Naive thymus-derived CD4-positive, alpha-beta T cell (primary cell): ENCODE measurements at regions not wholly inside any gene's neighbourhood (a gene's known extent, or its start where the extent isn't known, plus 50 kb on each side); places are given as distances from the start of the nearest gene placed in this dataset.

Experiments
- ATAC-seq: fragments of 150-1000 bp; cut with Tn5 transposase; 2 replicates; pipeline ENCODE4 v1.10.0; 2021; ENCODE audit warnings: mild to moderate bottlenecking, moderate library complexity
- CTCF ChIA-PET: fragments of 350-600 bp; sonication (Branson Sonifier 250); formaldehyde crosslinking; loops from one replicate; lab custom pipeline; 2021; ENCODE audit warnings: antibody characterized with exemption; lab: Charles Lee
- POLR2A ChIA-PET: fragments of 350-600 bp; sonication (Branson Sonifier 250); formaldehyde crosslinking; loops from one replicate; lab custom pipeline; 2021; ENCODE audit warnings: antibody characterized with exemption, inconsistent platforms; lab: Charles Lee
- DNase-seq, 9 donors: peaks; one replicate each; pipeline versions ENCODE4 v3.0.0 to v3.0.0-alpha.2; 2020 to 2022; ENCODE audit warnings: mixed read lengths in 1 of 9
- H3K27ac ChIP-seq: one replicate; pipeline ENCODE4 v1.7.0; 2013; ENCODE audit warnings: mild to moderate bottlenecking, low read depth, low read length, moderate library complexity
- H3K27me3 ChIP-seq, 2 donors: one replicate each; pipeline ENCODE4 v1.7.0; 2013; ENCODE audit warnings: low read length in 2 of 2, mild to moderate bottlenecking in 2 of 2, moderate library complexity in 2 of 2; ENCODE audit not compliant: control insufficient read depth in 2 of 2, insufficient read depth in 2 of 2
- H3K36me3 ChIP-seq, 3 experiments: 1 replicate in 2 of 3; 2 replicates in 1 of 3; pipeline ENCODE4 v1.7.0; 2013; ENCODE audit warnings: low read length in 3 of 3, mild to moderate bottlenecking in 3 of 3, moderate library complexity in 1 of 3; ENCODE audit not compliant: insufficient read depth in 3 of 3, control insufficient read depth in 2 of 3
- H3K4me1 ChIP-seq, 2 donors: one replicate each; pipeline ENCODE4 v1.7.0; 2013; ENCODE audit warnings: low read length in 2 of 2, mild to moderate bottlenecking in 2 of 2, moderate library complexity in 1 of 2; ENCODE audit not compliant: control insufficient read depth in 2 of 2, insufficient read depth in 2 of 2
- H3K4me3 ChIP-seq: 2 replicates; pipeline ENCODE4 v1.7.0; 2013; ENCODE audit warnings: mild to moderate bottlenecking, low read length
- H3K9me3 ChIP-seq, 3 experiments: 1 replicate in 2 of 3; 2 replicates in 1 of 3; pipeline ENCODE4 v1.7.0; 2013; ENCODE audit warnings: low read length in 3 of 3; ENCODE audit not compliant: control insufficient read depth in 2 of 3
- H3K27ac Mint-ChIP-seq, 9 donors: one replicate each; pipeline ENCODE4 v1.8.0; 2020 to 2022; ENCODE audit warnings: mixed read lengths in 9 of 9, mild to moderate bottlenecking in 8 of 9, moderate library complexity in 5 of 9, inconsistent platforms in 2 of 9
- H3K27me3 Mint-ChIP-seq, 5 donors: one replicate each; pipeline ENCODE4 v1.8.0; 2021 to 2022; ENCODE audit warnings: mixed read lengths in 5 of 5, mild to moderate bottlenecking in 1 of 5
- H3K36me3 Mint-ChIP-seq, 5 donors: one replicate each; pipeline ENCODE4 v1.8.0; 2020 to 2022; ENCODE audit warnings: mixed read lengths in 5 of 5, mild to moderate bottlenecking in 3 of 5, inconsistent platforms in 1 of 5
- H3K4me1 Mint-ChIP-seq, 7 donors: one replicate each; pipeline ENCODE4 v1.8.0; 2020 to 2022; ENCODE audit warnings: mixed read lengths in 7 of 7, mild to moderate bottlenecking in 3 of 7, inconsistent platforms in 1 of 7
- H3K4me3 Mint-ChIP-seq, 10 donors: one replicate each; pipeline ENCODE4 v1.8.0; 2020 to 2022; ENCODE audit warnings: mild to moderate bottlenecking in 10 of 10, mixed read lengths in 10 of 10, moderate library complexity in 6 of 10, inconsistent platforms in 2 of 10
- H3K9me3 Mint-ChIP-seq, 11 donors: one replicate each; pipeline ENCODE4 v1.8.0; 2020 to 2022; ENCODE audit warnings: mixed read lengths in 11 of 11, mild to moderate bottlenecking in 4 of 11, inconsistent platforms in 1 of 11, moderate library complexity in 1 of 11
- intact Hi-C, 2 donors: fragments of 100-400 bp; cut with micrococcal nuclease; formaldehyde crosslinking; loops; one replicate each; pipeline ENCODE4 v1.15.1; 2023

GRCh38 chr10:81297292-81297691, 577.7 kb upstream of the NRG3 start:
- Mint-ChIP-seq H3K9me3 (peaks cover 0 to 21% (median 3%) of the 10 kb centered on the region in 11 donors), H3K4me1 (no peaks in the 10 kb centered on the region), H3K4me3 (no peak overlapping the region), H3K27ac (no peak overlapping the region), H3K36me3 (no peaks in the 10 kb centered on the region), H3K27me3 (peaks cover 0 to 13% (median 0%) of the 10 kb centered on the region in 5 donors)
- H3K4me3 ChIP-seq = no peak overlapping the region
- H3K27ac ChIP-seq = no peak overlapping the region
- no peaks in the 10 kb centered on the region for H3K36me3 ChIP-seq
- H3K4me1 ChIP-seq = no peaks in the 10 kb centered on the region
- intact Hi-C loops = no loop called here
- ChIA-PET POLR2A (no interaction called here), CTCF (no interaction called here)
- no peaks in the 10 kb centered on the region for H3K27me3 ChIP-seq
- no peaks in the 10 kb centered on the region for H3K9me3 ChIP-seq
- ATAC-seq (no peak), DNase-seq (no peak)

GRCh38 chr10:81303656-81304055, 571.3 kb upstream of the NRG3 start:
- Histone ChIP-seq H3K27me3 (no peaks in the 10 kb centered on the region), H3K27ac (no peak overlapping the region), H3K36me3 (no peaks in the 10 kb centered on the region), H3K4me1 (no peaks in the 10 kb centered on the region), H3K4me3 (no peak overlapping the region), H3K9me3 (no peaks in the 10 kb centered on the region)
- H3K27ac Mint-ChIP-seq = no peak overlapping the region
- ATAC-seq (no peak), DNase-seq (no peak)
- CTCF ChIA-PET = no interaction called here
- POLR2A ChIA-PET = no interaction called here
- intact Hi-C loops = no loop called here
- H3K4me1 Mint-ChIP-seq = no peaks in the 10 kb centered on the region
- H3K4me3 Mint-ChIP-seq = no peak overlapping the region
- peaks cover 0 to 13% (median 0%) of the 10 kb centered on the region in 5 donors for H3K27me3 Mint-ChIP-seq
- H3K36me3 Mint-ChIP-seq = no peaks in the 10 kb centered on the region
- H3K9me3 Mint-ChIP-seq = peaks cover 0 to 21% (median 5%) of the 10 kb centered on the region in 11 donors

- intact Hi-C loops = no loop called here
- no peak for DNase-seq
- H3K27me3 Mint-ChIP-seq = peaks cover 0 to 5% (median 0%) of the 10 kb centered on the region in 5 donors
These were observed 567.8 kb upstream of the NRG3 start for GRCh38 chr10:81306971-81307782.

GRCh38 chr10:81309041-81309552, 565.9 kb upstream of the NRG3 start:
- Mint-ChIP-seq H3K27me3 (no peaks in the 10 kb centered on the region), H3K36me3 (no peaks in the 10 kb centered on the region), H3K27ac (no peak overlapping the region), H3K9me3 (peaks cover 0 to 5% (median 2%) of the 10 kb centered on the region in 11 donors), H3K4me1 (no peaks in the 10 kb centered on the region), H3K4me3 (no peak overlapping the region)
- H3K4me3 ChIP-seq = no peak overlapping the region
- no peak overlapping the region for H3K27ac ChIP-seq
- H3K27me3 ChIP-seq = peaks cover 0 to 3% of the 10 kb centered on the region in 2 donors
- intact Hi-C loops = no loop called here
- ChIA-PET CTCF (no interaction called here), POLR2A (no interaction called here)
- H3K4me1 ChIP-seq = no peaks in the 10 kb centered on the region
- no peaks in the 10 kb centered on the region for H3K9me3 ChIP-seq
- DNase-seq (no peak), ATAC-seq (no peak)
- H3K36me3 ChIP-seq = no peaks in the 10 kb centered on the region

More at GRCh38 chr10:81306971-81307782, 567.8 kb upstream of the NRG3 start:
- POLR2A ChIA-PET = no interaction called here
- H3K4me1 ChIP-seq = no peaks in the 10 kb centered on the region
- no peaks in the 10 kb centered on the region for H3K36me3 ChIP-seq
- ATAC-seq = no peak
- H3K9me3 ChIP-seq = no peaks in the 10 kb centered on the region
- peaks cover 0 to 3% of the 10 kb centered on the region in 2 donors for H3K27me3 ChIP-seq
- Mint-ChIP-seq H3K9me3 (peaks cover 0 to 15% (median 3%) of the 10 kb centered on the region in 11 donors), H3K36me3 (no peaks in the 10 kb centered on the region), H3K27ac (no peak overlapping the region), H3K4me1 (no peaks in the 10 kb centered on the region), H3K4me3 (no peak overlapping the region)
- CTCF ChIA-PET = no interaction called here
- H3K27ac ChIP-seq = no peak overlapping the region
- H3K4me3 ChIP-seq = no peak overlapping the region

- ChIA-PET POLR2A (no interaction called here), CTCF (no interaction called here)
- Histone ChIP-seq H3K27me3 (peaks cover 0 to 3% of the 10 kb centered on the region in 2 donors), H3K4me1 (no peaks in the 10 kb centered on the region), H3K9me3 (no peaks in the 10 kb centered on the region), H3K4me3 (no peak overlapping the region), H3K36me3 (no peaks in the 10 kb centered on the region), H3K27ac (no peak overlapping the region)
- Mint-ChIP-seq H3K4me3 (no peak overlapping the region), H3K9me3 (peaks cover 0 to 3% (median 0%) of the 10 kb centered on the region in 11 donors), H3K4me1 (no peaks in the 10 kb centered on the region), H3K36me3 (no peaks in the 10 kb centered on the region), H3K27me3 (no peaks in the 10 kb centered on the region), H3K27ac (no peak overlapping the region)
- DNase-seq (no peak), ATAC-seq (no peak)
- intact Hi-C loops = no loop called here
These were observed 560.5 kb upstream of the NRG3 start for GRCh38 chr10:81314471-81314870.

GRCh38 chr10:81315026-81315425, 560.0 kb upstream of the NRG3 start:
- DNase-seq = no peak
- Histone ChIP-seq H3K9me3 (no peaks in the 10 kb centered on the region), H3K27me3 (peaks cover 0 to 3% of the 10 kb centered on the region in 2 donors), H3K4me3 (no peak overlapping the region), H3K36me3 (no peaks in the 10 kb centered on the region), H3K27ac (no peak overlapping the region), H3K4me1 (no peaks in the 10 kb centered on the region)
- no peak for ATAC-seq
- intact Hi-C loops = no loop called here
- CTCF ChIA-PET = no interaction called here
- H3K27me3 Mint-ChIP-seq = no peaks in the 10 kb centered on the region
- no peaks in the 10 kb centered on the region for H3K4me1 Mint-ChIP-seq
- no peaks in the 10 kb centered on the region for H3K36me3 Mint-ChIP-seq
- H3K9me3 Mint-ChIP-seq = peaks cover 0 to 3% (median 0%) of the 10 kb centered on the region in 11 donors
- POLR2A ChIA-PET = no interaction called here
- no peak overlapping the region for H3K27ac Mint-ChIP-seq
- H3K4me3 Mint-ChIP-seq = no peak overlapping the region

GRCh38 chr10:81348003-81348402, 527.0 kb upstream of the NRG3 start:
- H3K9me3 ChIP-seq = no peaks in the 10 kb centered on the region
- Mint-ChIP-seq H3K9me3 (peaks cover 0 to 5% (median 0%) of the 10 kb centered on the region in 11 donors), H3K4me3 (no peak overlapping the region), H3K4me1 (no peaks in the 10 kb centered on the region), H3K36me3 (no peaks in the 10 kb centered on the region), H3K27ac (no peak overlapping the region), H3K27me3 (no peaks in the 10 kb centered on the region)
- ATAC-seq = no peak
- CTCF ChIA-PET = no interaction called here
- no peak overlapping the region for H3K27ac ChIP-seq
- H3K4me1 ChIP-seq = no peaks in the 10 kb centered on the region
- POLR2A ChIA-PET = no interaction called here
- intact Hi-C loops = no loop called here
- no peak for DNase-seq
- no peaks in the 10 kb centered on the region for H3K36me3 ChIP-seq
- no peaks in the 10 kb centered on the region for H3K27me3 ChIP-seq
- H3K4me3 ChIP-seq = no peak overlapping the region
